ENCODE measurements at regions not wholly inside any gene's neighbourhood (a gene's known extent, or its start where the extent isn't known, plus 50 kb on each side); places are given as distances from the start of the nearest gene placed in this dataset.

DNA sequence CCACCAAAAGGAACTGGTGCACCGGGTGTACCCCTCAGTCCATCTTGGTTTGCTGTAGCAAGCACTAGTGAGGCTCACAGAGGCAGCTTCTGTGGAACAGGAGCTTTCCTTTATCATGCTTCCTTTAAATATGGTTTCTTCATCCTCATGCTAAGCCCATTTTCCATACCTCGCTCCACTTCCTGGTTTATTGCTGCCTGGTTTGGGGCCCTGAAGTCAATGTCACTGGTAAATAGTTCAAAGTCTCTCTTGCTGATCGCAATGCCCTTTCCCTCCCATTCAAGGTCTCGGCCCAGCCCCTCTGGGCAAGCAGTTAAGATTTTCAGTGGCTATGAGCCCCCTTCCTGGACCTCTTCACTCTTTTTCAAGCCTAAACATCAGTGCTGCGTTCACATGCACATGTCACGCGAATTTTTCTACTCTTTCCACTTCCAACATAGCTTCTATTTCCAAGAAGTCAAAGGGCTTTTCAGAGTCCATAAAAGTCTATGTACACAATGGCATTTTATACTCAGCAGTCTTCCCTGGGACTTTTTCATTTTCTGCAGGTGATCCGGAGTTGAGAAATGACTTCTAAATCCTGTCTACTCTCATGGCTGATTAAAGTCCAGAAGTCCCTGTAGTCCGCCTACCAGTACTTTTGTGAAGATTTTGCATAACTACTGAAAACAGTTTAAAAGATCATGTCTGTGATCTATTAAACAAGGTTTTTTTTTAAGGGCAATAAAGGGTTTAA is 323.8 kb upstream of the ZFHX3 start:
- H3K27ac ChIP-seq (ENCODE audit: low read depth, low read length), result no peak overlapping the region
- ChIA-PET POLR2A (no interaction called here), CTCF (no interaction called here), RAD21 (ENCODE audit: low non-redundant PET in 1 of 2, low total read pairs in 2 of 2, uncharacterized antibody in 2 of 2, unreplicated experiment in 2 of 2) (no interaction called here)
- peaks cover 65% of the 10 kb centered on the region for H3K27me3 ChIP-seq (ENCODE audit: insufficient read depth, low read length)
- no peaks in the 10 kb centered on the region for H3K79me2 ChIP-seq (ENCODE audit: insufficient read depth, low read length)
- H2AFZ ChIP-seq (ENCODE audit: low read depth, low read length, poor library complexity, severe bottlenecking), result no peak overlapping the region
- no peak for TF ChIP-seq POLR2AphosphoS5 (IDR thresholded peaks at IDR 0.05; ENCODE audit: low read depth, low read length)
- TF ChIP-seq SRF (IDR thresholded peaks at IDR 0.05; ENCODE audit: low read depth), result no peak
- TF ChIP-seq RAD21 (IDR thresholded peaks at IDR 0.05; ENCODE audit: low read depth), result no peak
- TF ChIP-seq, protein P1, sequence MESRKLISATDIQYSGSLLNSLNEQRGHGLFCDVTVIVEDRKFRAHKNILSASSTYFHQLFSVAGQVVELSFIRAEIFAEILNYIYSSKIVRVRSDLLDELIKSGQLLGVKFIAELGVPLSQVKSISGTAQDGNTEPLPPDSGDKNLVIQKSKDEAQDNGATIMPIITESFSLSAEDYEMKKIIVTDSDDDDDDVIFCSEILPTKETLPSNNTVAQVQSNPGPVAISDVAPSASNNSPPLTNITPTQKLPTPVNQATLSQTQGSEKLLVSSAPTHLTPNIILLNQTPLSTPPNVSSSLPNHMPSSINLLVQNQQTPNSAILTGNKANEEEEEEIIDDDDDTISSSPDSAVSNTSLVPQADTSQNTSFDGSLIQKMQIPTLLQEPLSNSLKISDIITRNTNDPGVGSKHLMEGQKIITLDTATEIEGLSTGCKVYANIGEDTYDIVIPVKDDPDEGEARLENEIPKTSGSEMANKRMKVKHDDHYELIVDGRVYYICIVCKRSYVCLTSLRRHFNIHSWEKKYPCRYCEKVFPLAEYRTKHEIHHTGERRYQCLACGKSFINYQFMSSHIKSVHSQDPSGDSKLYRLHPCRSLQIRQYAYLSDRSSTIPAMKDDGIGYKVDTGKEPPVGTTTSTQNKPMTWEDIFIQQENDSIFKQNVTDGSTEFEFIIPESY (IDR thresholded peaks at IDR 0.05; ENCODE audit: extremely low read depth, insufficient replicate concordance, low read length), result no peak
- no peak for TF ChIP-seq EZH2phosphoT487 (IDR thresholded peaks at IDR 0.05; ENCODE audit: borderline replicate concordance)
- TF ChIP-seq CEBPB (IDR thresholded peaks at IDR 0.05; ENCODE audit: low read depth), result no peak
- TF ChIP-seq, protein P2, sequence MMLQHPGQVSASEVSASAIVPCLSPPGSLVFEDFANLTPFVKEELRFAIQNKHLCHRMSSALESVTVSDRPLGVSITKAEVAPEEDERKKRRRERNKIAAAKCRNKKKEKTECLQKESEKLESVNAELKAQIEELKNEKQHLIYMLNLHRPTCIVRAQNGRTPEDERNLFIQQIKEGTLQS (IDR thresholded peaks at IDR 0.05), result no peak
- TF ChIP-seq ZNF274 (IDR thresholded peaks at IDR 0.05; ENCODE audit: low read depth, low read length), result no peak
- TF ChIP-seq EZH2 (IDR thresholded peaks at IDR 0.05), result no peak
- TF ChIP-seq YY1 (IDR thresholded peaks at IDR 0.05; ENCODE audit: extremely low read depth, insufficient replicate concordance, low read depth, low read length), result no peak
- TF ChIP-seq CBX3 (IDR thresholded peaks at IDR 0.05; ENCODE audit: low read depth), result no peak
- TF ChIP-seq ELF1 (IDR thresholded peaks at IDR 0.05; ENCODE audit: borderline replicate concordance, low read depth), result no peak
- no peak for TF ChIP-seq ZFX (IDR thresholded peaks at IDR 0.05)
- TF ChIP-seq CTCF (IDR thresholded peaks at IDR 0.05 in 2 of 3, conservative IDR thresholded peaks at IDR 0.05 in 1 of 3; ENCODE audit: borderline replicate concordance in 1 of 3, insufficient read depth in 1 of 3, low read depth in 2 of 3, low read length in 2 of 3), result no peak
- TF ChIP-seq POLR2A (IDR thresholded peaks at IDR 0.05; ENCODE audit: borderline replicate concordance, extremely low read depth, insufficient read depth, insufficient read length), result no peak
- TF ChIP-seq FOSL1 (IDR thresholded peaks at IDR 0.05; ENCODE audit: low read depth), result no peak
- no peak for TF ChIP-seq EGR1 (IDR thresholded peaks at IDR 0.05; ENCODE audit: low read depth)
- no peak for TF ChIP-seq SP1 (IDR thresholded peaks at IDR 0.05; ENCODE audit: low read depth)
- no peaks in the 10 kb centered on the region for H3K36me3 ChIP-seq (ENCODE audit: control insufficient read depth in 1 of 2, insufficient read depth in 2 of 2, low read length in 2 of 2)
- BruUV-seq (replicated peaks), result no TSS peak
- no peak overlapping the region for H3K4me2 ChIP-seq (ENCODE audit: low read length)
- ATAC-seq (no peak), DNase-seq (ENCODE audit: low read depth, low spot score) (no peak)
- no peaks in the 10 kb centered on the region for H3K9me2 ChIP-seq (ENCODE audit: insufficient read depth)
- H3K9me3 ChIP-seq (ENCODE audit: control insufficient read depth in 1 of 2, insufficient read depth in 1 of 2, low read depth in 1 of 2, low read length in 2 of 2), result no peaks in the 10 kb centered on the region
- no peaks in the 10 kb centered on the region; the same call in 1 of the 2 replicates for H4K20me1 ChIP-seq (ENCODE audit: insufficient read depth)
- H3K4me1 ChIP-seq (ENCODE audit: control insufficient read depth in 1 of 2, insufficient read depth in 2 of 2, low read length in 2 of 2), result no peaks in the 10 kb centered on the region
- intact Hi-C loops (cut with micrococcal nuclease), result no loop called here
- no peak overlapping the region for H3K9ac ChIP-seq (ENCODE audit: low read length)
- H3K4me3 ChIP-seq (replicated peaks in 1 of 2; ENCODE audit: low read depth in 1 of 2, low read length in 2 of 2), result no peak overlapping the region
